Erythroblast (primary cell): ENCODE measurements at regions not wholly inside any gene's neighbourhood (a gene's known extent, or its start where the extent isn't known, plus 50 kb on each side); places are given as distances from the start of the nearest gene placed in this dataset.
"Not testable (repeated sequence)": the region's sequence is repeated elsewhere in the genome, so short reads cannot be mapped to it uniquely, and the experiment has no call there.

ENCODE experiments used
- DNase-seq, 2 experiments: peaks; one replicate each; lab custom pipeline; 2025; lab: John Stamatoyannopoulos, UW
- GATA1 ChIP-seq: IDR thresholded peaks from 2 replicates; pipeline ENCODE4 v1.6.1; 2011; ENCODE audit warnings: low read depth, mild to moderate bottlenecking, control low read depth, low read length, moderate library complexity
- POLR2A ChIP-seq: IDR thresholded peaks from 2 replicates; pipeline ENCODE4 v1.6.1; 2011; ENCODE audit warnings: mild to moderate bottlenecking, low read length

GRCh38 chr12:92233346-92234015, 87.8 kb upstream of the BTG1 start:
- peak; percentile 79 to 86 for DNase-seq
- TF ChIP-seq POLR2A: no peak
- no peak for TF ChIP-seq GATA1

GRCh38 chr12:92232371-92232932, 86.8 kb upstream of the BTG1 start:
- DNase-seq: not testable (repeated sequence)

- DNase-seq: not testable (repeated sequence)
Observed at GRCh38 chr12:92231945-92232344, 86.3 kb upstream of the BTG1 start.

- not testable (repeated sequence) for DNase-seq
Observed at GRCh38 chr12:92231532-92231931, 85.9 kb upstream of the BTG1 start.

GRCh38 chr12:92229381-92229780, 83.7 kb upstream of the BTG1 start:
- DNase-seq: no peak
- no peak for TF ChIP-seq POLR2A

- TF ChIP-seq GATA1: no peak
- DNase-seq: peak in 1 of 2 experiments; percentile 6
Observed at GRCh38 chr12:92226961-92227360, 81.3 kb upstream of the BTG1 start.

- no peak for TF ChIP-seq GATA1
- no peak for TF ChIP-seq POLR2A
- DNase-seq: no peak
Observed at GRCh38 chr12:92226071-92226661, 80.5 kb upstream of the BTG1 start.

- DNase-seq: peak in 1 of 2 experiments; percentile 14
- TF ChIP-seq GATA1: no peak
- no peak for TF ChIP-seq POLR2A
Observed at GRCh38 chr12:92224685-92225331, 79.2 kb upstream of the BTG1 start.

- DNase-seq: no peak
- TF ChIP-seq POLR2A (no peak), GATA1 (no peak)
Observed at GRCh38 chr12:92223481-92223880, 77.8 kb upstream of the BTG1 start.

- no peak for DNase-seq
- TF ChIP-seq POLR2A (no peak), GATA1 (no peak)
Observed at GRCh38 chr12:92221656-92222315, 76.1 kb upstream of the BTG1 start.

- TF ChIP-seq POLR2A: no peak
- DNase-seq: no peak
Observed at GRCh38 chr12:92218394-92219077, 72.9 kb upstream of the BTG1 start.

- TF ChIP-seq POLR2A: no peak
- TF ChIP-seq GATA1: no peak
- DNase-seq: no peak
Observed at GRCh38 chr12:92216092-92216491, 70.4 kb upstream of the BTG1 start.

GRCh38 chr12:92215358-92215757, 69.7 kb upstream of the BTG1 start:
- DNase-seq: no peak
- TF ChIP-seq POLR2A (no peak), GATA1 (no peak)

GRCh38 chr12:92213166-92213565, 67.5 kb upstream of the BTG1 start:
- DNase-seq: no peak
- no peak for TF ChIP-seq GATA1
- no peak for TF ChIP-seq POLR2A
